Chondrocyte (in vitro differentiated cells): ENCODE measurements at regions not wholly inside any gene's neighbourhood (a gene's known extent, or its start where the extent isn't known, plus 50 kb on each side); places are given as distances from the start of the nearest gene placed in this dataset.

Experiments
- DNase-seq: peaks from one replicate; pipeline ENCODE4 v3.0.0; 2021; ENCODE audit warnings: mixed read lengths, low spot score
- H3K27ac Mint-ChIP-seq: one replicate; pipeline ENCODE4 v1.8.0; 2021; ENCODE audit warnings: mild to moderate bottlenecking, moderate library complexity, mixed read lengths; ENCODE audit not compliant: unreplicated experiment
- H3K27me3 Mint-ChIP-seq: 2 replicates; pipeline ENCODE4 v1.8.0; 2021; ENCODE audit warnings: low read depth, mixed read lengths
- H3K36me3 Mint-ChIP-seq: 2 replicates; pipeline ENCODE4 v1.8.0; 2021; ENCODE audit warnings: low read depth, mixed read lengths
- H3K4me1 Mint-ChIP-seq: 2 replicates; pipeline ENCODE4 v1.8.0; 2021; ENCODE audit warnings: low read depth, mild to moderate bottlenecking, mixed read lengths
- H3K4me3 Mint-ChIP-seq: one replicate; pipeline ENCODE4 v1.8.0; 2021; ENCODE audit warnings: mild to moderate bottlenecking, moderate library complexity, mixed read lengths; ENCODE audit not compliant: unreplicated experiment
- H3K9me3 Mint-ChIP-seq: 2 replicates; pipeline ENCODE4 v1.8.0; 2021; ENCODE audit warnings: low read depth, mixed read lengths
- CTCF ChIP-seq: fragments of 200-600 bp; sonication (generic); IDR thresholded peaks from 2 replicates; pipeline ENCODE4 v1.5.0; 2021; ENCODE audit warnings: antibody characterized with exemption, mild to moderate bottlenecking, moderate library complexity

GRCh38 chr6:21664314-21665109, 71.0 kb downstream of the SOX4 start:
- H3K9me3 Mint-ChIP-seq, result no peaks in the 10 kb centered on the region
- TF ChIP-seq CTCF, result no peak
- no peak overlapping the region for H3K27ac Mint-ChIP-seq
- H3K36me3 Mint-ChIP-seq, result no peaks in the 10 kb centered on the region
- peaks cover 37% of the 10 kb centered on the region for H3K4me1 Mint-ChIP-seq
- H3K27me3 Mint-ChIP-seq, result peaks cover 18% of the 10 kb centered on the region
- DNase-seq, result no peak
- peak overlapping the region; percentile 86 for H3K4me3 Mint-ChIP-seq

GRCh38 chr6:21665110-21665391, 71.5 kb downstream of the SOX4 start:
- no peak for DNase-seq
- Mint-ChIP-seq H3K4me3 (peak overlapping the region; percentile 86), H3K36me3 (no peaks in the 10 kb centered on the region), H3K4me1 (peaks cover 37% of the 10 kb centered on the region), H3K9me3 (no peaks in the 10 kb centered on the region), H3K27ac (no peak overlapping the region), H3K27me3 (peaks cover 18% of the 10 kb centered on the region)
- TF ChIP-seq CTCF, result no peak

GRCh38 chr6:21665392-21666200, 72.0 kb downstream of the SOX4 start:
- H3K4me1 Mint-ChIP-seq, result peaks cover 37% of the 10 kb centered on the region
- no peak overlapping the region for H3K27ac Mint-ChIP-seq
- no peaks in the 10 kb centered on the region for H3K36me3 Mint-ChIP-seq
- H3K27me3 Mint-ChIP-seq, result peaks cover 18% of the 10 kb centered on the region
- TF ChIP-seq CTCF, result no peak
- H3K9me3 Mint-ChIP-seq, result no peaks in the 10 kb centered on the region
- no peak for DNase-seq
- H3K4me3 Mint-ChIP-seq, result peak overlapping the region; percentile 86

GRCh38 chr6:21666201-21666691, 72.7 kb downstream of the SOX4 start:
- Mint-ChIP-seq H3K36me3 (no peaks in the 10 kb centered on the region), H3K27me3 (peaks cover 18% of the 10 kb centered on the region), H3K27ac (no peak overlapping the region), H3K4me3 (peak overlapping the region; percentile 86), H3K9me3 (no peaks in the 10 kb centered on the region), H3K4me1 (peaks cover 37% of the 10 kb centered on the region)
- no peak for TF ChIP-seq CTCF
- DNase-seq, result no peak

- no peak for DNase-seq
- Mint-ChIP-seq H3K9me3 (no peaks in the 10 kb centered on the region), H3K4me3 (peak overlapping the region; percentile 86), H3K27me3 (peaks cover 18% of the 10 kb centered on the region), H3K36me3 (no peaks in the 10 kb centered on the region), H3K27ac (no peak overlapping the region), H3K4me1 (peaks cover 37% of the 10 kb centered on the region)
- TF ChIP-seq CTCF, result no peak
Measured at GRCh38 chr6:21666853-21667681, 73.5 kb downstream of the SOX4 start.
